GM06990 (cell line): ENCODE measurements at regions not wholly inside any gene's neighbourhood (a gene's known extent, or its start where the extent isn't known, plus 50 kb on each side); places are given as distances from the start of the nearest gene placed in this dataset.

Experiments used
- DNase-seq: peaks from one replicate; pipeline ENCODE4 v3.0.0-alpha.2; 2011; ENCODE audit not compliant: insufficient read length; ENCODE audit errors: extremely low read depth
- H3K27me3 ChIP-seq: replicated peaks from 2 replicates; pipeline ENCODE4 v1.6.0; 2011; ENCODE audit warnings: low read length; ENCODE audit not compliant: control insufficient read depth, insufficient read depth
- H3K36me3 ChIP-seq: 2 replicates; pipeline ENCODE4 v1.5.1; 2011; ENCODE audit warnings: low read length; ENCODE audit not compliant: control insufficient read depth, insufficient read depth
- H3K4me3 ChIP-seq: replicated peaks from 2 replicates; pipeline ENCODE4 v1.5.1; 2011; ENCODE audit warnings: low read depth, mild to moderate bottlenecking, control low read depth, low read length
- TF ChIP-seq, protein P1 (sequence below): IDR thresholded peaks from 2 replicates; pipeline ENCODE4 v1.5.1; 2011; ENCODE audit warnings: low read length, control low read depth, mild to moderate bottlenecking, inconsistent platforms; ENCODE audit not compliant: insufficient read depth, poor library complexity, severe bottlenecking

- H3K36me3 ChIP-seq, result no peaks in the 10 kb centered on the region
- H3K4me3 ChIP-seq, result no peak overlapping the region
- H3K27me3 ChIP-seq, result no peaks in the 10 kb centered on the region
- no peak for DNase-seq
- TF ChIP-seq, protein P1, sequence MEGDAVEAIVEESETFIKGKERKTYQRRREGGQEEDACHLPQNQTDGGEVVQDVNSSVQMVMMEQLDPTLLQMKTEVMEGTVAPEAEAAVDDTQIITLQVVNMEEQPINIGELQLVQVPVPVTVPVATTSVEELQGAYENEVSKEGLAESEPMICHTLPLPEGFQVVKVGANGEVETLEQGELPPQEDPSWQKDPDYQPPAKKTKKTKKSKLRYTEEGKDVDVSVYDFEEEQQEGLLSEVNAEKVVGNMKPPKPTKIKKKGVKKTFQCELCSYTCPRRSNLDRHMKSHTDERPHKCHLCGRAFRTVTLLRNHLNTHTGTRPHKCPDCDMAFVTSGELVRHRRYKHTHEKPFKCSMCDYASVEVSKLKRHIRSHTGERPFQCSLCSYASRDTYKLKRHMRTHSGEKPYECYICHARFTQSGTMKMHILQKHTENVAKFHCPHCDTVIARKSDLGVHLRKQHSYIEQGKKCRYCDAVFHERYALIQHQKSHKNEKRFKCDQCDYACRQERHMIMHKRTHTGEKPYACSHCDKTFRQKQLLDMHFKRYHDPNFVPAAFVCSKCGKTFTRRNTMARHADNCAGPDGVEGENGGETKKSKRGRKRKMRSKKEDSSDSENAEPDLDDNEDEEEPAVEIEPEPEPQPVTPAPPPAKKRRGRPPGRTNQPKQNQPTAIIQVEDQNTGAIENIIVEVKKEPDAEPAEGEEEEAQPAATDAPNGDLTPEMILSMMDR, result no peak
Measured at GRCh38 chr17:13874134-13874533, 195.2 kb upstream of the COX10 start.

DNA sequence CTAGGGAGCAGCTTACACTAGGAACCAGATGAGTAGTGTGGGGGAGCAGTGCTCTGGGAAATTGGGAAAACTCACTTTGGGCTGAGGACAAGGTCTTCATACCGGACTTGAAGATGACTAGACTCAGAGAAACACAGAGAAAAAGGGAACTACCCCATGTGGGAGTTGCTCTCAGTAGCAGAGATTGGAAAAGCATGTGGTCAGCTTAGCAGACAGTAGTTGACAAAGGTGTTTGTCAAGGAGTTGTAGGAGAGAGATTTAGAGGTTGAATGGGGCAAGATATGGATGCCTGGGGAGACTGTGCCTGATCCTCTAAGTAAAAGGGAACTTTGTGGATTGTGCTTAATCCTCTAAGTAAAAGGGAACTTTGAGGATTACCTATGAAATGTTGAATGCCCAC is 194.5 kb upstream of the COX10 start:
- H3K36me3 ChIP-seq, result no peaks in the 10 kb centered on the region
- H3K4me3 ChIP-seq, result no peak overlapping the region
- DNase-seq, result no peak
- TF ChIP-seq, protein P1, result no peak
- H3K27me3 ChIP-seq, result no peaks in the 10 kb centered on the region

- no peaks in the 10 kb centered on the region for H3K36me3 ChIP-seq
- H3K4me3 ChIP-seq, result no peak overlapping the region
- TF ChIP-seq, protein P1, result no peak
- no peak for DNase-seq
- no peaks in the 10 kb centered on the region for H3K27me3 ChIP-seq
Measured at GRCh38 chr17:13879961-13880466, 189.3 kb upstream of the COX10 start.

GRCh38 chr17:13883659-13884058 is 185.6 kb upstream of the COX10 start:
- TF ChIP-seq, protein P1, result no peak
- no peak for DNase-seq
- no peak overlapping the region for H3K4me3 ChIP-seq
- no peaks in the 10 kb centered on the region for H3K36me3 ChIP-seq
- H3K27me3 ChIP-seq, result no peaks in the 10 kb centered on the region

DNA sequence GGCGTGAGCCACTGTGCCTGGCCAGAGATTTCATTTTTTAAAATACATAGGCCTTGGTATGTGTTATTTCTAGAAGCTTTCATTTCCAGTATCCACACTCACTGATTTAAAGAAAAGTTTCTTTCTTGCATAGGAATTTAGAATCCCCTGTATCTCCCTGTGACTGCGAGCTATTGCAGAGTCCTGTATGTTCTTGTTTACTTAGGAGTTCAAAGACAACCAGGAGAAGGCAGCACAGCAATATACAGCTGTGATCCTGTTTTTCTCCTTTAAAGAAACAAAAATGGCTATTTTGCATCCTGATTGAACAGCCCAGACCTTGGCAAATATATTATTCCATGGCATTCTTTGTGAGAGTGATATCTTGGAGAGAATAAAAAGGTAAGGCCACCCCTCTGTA is 185.0 kb upstream of the COX10 start:
- no peaks in the 10 kb centered on the region for H3K27me3 ChIP-seq
- TF ChIP-seq, protein P1, result no peak
- no peak for DNase-seq
- no peaks in the 10 kb centered on the region for H3K36me3 ChIP-seq
- no peak overlapping the region for H3K4me3 ChIP-seq

DNA sequence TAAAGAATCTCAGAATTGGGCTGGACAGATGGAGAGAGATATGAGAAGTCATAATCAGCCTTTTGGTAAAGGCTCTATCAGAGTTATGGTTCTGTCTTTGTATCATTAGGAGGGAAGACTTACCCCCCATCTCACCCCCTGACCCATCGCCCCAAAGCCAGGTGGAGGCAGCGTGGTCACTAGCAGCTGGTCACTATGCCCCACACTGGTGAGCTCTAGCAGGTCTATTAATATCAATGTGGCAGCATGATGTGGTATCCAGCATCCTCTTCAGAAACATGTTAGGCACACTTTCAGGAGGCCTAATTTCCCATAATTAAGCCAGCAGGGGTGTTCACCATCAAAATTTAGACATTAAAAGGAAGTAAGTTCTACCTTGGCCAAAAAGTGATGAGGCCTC is 183.8 kb upstream of the COX10 start:
- H3K36me3 ChIP-seq, result no peaks in the 10 kb centered on the region
- TF ChIP-seq, protein P1, result no peak
- H3K27me3 ChIP-seq, result no peaks in the 10 kb centered on the region
- DNase-seq, result no peak
- no peak overlapping the region for H3K4me3 ChIP-seq
